NCI-H1092 (cell line): ENCODE measurements at regions not wholly inside any gene's neighbourhood (a gene's known extent, or its start where the extent isn't known, plus 50 kb on each side); places are given as distances from the start of the nearest gene placed in this dataset.
"Not testable (repeated sequence)": the region's sequence is repeated elsewhere in the genome, so short reads cannot be mapped to it uniquely, and the experiment has no call there.

Source experiments
- DNase-seq: peaks from one replicate; lab custom pipeline; 2025; lab: John Stamatoyannopoulos, UW

DNA sequence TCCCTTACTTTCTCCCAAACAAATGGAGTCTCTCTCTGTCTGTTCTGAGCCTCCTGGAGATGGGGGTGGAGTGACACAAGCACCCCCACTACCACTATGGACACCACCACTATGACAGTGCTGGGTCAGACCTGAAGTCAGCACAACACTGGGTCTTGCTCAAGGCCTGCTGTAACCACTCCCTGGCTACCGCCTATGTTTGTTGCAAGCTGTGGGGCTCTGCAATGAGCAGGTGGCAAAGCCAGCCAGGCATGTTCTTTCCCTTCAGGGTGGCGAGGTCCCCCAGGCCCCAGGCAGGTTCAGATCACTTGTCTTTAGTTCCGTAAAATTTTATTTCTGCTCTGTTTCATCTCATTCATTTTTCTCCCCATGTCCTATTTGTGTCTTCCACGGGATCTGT lies 349.8 kb downstream of the TMEM121 start:
- no peak for DNase-seq

DNA sequence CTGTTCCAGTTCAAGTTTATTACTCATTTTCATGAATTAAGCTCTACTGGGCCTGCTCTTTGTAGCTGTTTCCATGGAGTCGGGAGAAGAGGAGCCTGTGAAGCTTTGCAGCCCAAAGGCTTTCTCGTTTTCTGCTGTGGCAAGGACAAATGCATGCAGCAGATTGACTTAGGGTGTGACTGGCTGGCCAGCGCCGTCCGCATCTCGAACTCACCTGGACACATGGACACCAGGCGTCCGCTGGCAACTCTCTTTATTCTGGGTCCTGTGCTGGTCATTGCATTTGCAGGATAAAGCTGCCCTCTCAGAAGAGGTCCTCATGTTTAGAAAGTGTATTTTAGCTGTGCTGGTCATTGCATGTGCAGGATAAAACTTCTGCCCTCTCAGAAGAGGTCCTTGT lies 350.4 kb downstream of the TMEM121 start:
- DNase-seq = no peak

DNA sequence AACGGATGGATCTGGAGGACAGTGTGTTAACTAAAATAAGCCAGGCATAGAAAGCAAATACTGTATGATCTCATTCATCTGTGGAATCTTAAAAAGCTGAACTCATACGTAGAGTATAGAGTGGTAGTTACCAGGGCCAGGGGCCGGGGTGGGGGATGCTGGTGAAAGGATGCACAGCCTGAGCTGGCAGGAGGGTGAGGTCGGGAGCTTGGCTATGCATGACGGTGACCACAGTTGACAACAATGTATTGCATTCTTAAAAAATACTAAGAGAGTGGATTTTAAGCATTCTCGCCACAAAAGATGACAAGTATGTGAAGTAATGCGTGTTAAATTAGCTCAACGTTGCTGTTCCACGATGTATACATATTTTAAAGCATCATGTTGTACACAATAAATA lies 351.3 kb downstream of the TMEM121 start:
- DNase-seq = no peak

DNA sequence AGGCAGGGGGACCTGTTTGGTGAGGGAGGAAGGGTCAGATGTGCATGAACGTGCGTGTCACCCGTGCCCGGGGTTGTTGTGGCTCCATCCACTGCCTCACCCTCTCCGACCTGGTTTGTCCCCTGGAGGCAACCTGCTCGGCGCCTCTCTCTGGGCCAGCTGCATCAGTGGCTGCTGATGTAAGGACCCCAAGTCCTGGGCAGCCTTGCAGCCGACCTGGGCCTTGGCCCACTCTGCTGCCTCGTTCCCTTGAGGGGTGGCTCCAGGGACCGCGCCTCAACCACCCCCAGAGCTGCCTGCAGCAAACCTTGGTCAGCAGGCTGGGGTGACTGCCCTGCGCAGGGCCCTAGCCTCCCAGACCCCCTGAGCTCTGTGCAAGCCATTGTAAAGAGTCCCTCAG lies 351.7 kb downstream of the TMEM121 start:
- no peak for DNase-seq

DNA sequence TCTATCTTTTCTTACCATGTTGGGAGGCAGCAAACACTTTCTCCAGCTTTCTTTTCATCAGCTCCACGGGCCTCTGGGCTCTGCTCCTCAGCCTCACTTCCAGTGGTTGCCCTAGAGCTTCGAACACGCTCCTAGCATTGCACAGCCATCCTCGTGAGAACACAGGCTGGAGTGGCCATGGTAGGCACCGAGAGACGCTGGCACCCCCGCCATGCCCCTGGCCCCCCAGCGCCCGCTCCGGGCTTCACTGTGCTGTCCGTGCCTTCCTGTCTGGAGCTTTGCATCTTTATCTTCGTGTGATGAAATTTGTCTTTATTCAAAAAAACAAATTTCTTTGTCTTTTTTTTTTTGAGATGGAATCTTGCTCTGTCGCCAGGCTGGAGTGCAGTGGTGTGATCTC lies 352.2 kb downstream of the TMEM121 start:
- DNase-seq = no peak

DNA sequence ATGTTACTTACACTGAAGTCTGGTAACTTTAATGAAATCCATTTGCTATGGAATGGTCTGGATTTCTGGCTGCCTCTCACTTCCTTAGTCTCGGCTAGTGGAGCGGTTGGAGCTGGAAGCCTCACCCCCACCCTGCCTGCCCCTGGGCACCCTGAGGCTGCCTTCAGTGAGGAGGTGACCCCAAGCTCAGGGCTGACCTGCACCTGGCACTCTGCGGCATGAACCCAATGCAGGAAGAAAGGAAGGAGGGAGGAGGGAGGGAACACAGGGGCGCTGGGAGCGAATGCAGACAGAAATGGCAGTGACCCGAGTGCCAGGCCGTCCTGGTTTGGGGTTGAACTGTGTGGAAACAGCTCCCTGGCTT lies 353.1 kb downstream of the TMEM121 start:
- no peak for DNase-seq

DNA sequence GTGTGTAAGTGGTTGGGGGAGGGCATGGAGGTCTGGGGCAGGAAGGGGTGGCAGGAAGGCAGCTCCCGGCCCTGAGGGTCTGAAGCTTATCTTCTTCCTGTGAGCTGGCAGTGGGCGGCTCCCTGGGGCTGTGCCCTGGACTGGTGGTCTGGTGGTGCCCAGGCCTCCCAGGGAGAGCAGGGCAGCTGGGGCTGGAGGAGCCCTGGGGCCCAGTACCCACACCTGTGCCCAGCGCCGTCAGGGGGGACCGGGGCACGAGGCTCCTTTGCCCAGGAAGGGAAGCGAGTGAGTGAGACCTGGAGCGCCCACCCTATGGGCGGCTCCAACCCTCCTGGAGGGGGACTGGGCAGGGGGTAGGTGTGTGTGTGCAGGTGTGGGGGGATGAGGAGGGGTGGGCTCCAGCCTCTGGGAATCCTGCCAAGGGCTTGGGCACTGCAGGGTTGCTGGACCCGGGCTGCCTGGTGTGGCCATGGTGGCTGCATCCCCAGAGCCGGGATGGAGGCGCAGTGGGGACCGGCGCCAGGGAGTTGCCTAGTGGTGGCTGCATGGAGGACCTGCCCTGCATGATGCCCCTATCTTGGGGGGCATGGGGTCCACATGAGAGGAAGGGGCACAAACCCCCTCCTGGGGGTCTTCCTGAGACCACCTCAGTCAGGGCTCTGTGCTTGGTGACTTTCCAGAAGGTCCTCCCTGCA lies 353.6 kb downstream of the TMEM121 start:
- no peak for DNase-seq

DNA sequence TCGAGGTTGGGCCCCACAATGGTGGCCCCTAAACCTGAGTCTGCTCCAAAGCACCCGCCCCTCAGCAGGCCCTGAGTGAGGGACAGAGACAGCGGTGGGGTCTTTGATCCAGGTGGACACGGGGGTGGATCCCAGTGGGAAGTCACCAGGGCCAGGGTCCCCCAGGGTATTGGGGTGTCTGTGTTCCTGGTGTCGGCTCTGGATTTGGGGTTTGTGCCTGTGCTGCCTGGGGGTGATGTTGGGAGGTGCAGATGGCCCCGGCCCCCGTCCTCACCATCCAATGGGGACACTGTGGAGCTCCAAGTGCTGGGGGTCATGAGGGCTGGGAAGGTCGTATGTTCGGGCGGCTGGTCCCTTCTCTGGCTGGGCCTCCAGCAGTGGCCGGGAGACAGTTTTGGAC lies 354.2 kb downstream of the TMEM121 start:
- no peak for DNase-seq

DNA sequence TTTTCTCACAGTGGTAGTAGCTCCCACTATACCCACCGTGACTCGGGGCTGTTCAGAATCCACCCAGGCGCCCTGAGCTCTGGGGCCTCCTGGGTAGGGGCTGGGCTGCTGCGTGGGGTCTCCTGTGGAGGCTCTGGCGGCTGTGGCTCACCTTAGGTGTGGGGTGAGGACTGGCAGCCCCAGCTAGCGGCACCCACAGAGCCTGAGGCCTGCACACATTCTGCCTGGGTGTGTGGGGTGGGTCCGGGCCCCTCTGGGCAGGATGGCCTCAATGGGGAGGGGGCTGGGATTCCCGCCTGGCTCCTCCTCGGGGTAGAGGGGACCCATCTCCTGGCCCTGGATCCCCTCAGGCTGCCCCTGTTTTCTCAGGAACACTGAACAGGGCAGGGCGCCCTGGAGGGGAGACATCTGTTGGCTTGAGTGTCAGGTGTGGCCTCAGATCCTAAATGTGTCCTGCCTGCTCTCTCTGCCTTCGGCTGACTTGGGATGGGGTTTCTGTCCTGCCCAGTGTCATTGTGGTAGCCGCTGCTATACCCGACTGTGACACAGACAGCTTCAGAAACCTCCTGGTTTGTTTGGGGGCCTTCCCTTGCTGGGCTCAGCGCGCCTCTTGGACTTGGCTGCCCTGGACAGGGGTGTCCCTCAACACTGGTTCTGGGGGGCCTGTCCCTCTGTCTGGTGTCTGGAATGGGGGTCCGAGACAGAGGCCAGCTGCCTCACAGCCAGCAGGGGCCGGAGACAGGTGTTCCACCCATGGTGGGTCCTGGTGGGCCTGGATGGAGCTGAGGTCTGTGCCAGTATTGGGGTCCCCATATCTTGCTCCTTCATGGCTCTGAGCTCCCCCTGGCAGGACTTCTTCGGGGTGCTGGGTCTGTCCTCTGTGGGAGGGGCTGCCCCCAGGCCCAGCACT lies 354.9 kb downstream of the TMEM121 start:
- DNase-seq = no peak

DNA sequence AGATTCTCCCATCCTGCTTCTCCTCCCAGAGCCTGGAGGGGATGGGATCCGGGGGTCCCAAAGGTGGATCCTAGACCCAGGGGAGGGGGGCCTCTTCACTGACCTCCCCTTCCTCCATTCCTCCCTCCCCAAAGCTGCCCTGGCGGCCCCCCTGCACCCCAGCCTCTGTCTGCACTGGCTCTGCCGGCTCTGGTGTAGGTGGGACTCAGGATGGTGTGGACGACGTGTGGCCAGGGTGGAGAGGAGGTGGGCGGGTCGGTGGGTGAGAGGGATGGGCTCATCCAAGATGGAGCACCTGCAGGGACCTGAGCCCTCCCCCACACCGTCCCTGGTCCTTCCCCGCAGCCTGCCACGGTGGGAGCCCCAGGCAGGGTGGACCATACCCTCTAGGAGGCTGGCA lies 355.6 kb downstream of the TMEM121 start:
- not testable (repeated sequence) for DNase-seq

DNA sequence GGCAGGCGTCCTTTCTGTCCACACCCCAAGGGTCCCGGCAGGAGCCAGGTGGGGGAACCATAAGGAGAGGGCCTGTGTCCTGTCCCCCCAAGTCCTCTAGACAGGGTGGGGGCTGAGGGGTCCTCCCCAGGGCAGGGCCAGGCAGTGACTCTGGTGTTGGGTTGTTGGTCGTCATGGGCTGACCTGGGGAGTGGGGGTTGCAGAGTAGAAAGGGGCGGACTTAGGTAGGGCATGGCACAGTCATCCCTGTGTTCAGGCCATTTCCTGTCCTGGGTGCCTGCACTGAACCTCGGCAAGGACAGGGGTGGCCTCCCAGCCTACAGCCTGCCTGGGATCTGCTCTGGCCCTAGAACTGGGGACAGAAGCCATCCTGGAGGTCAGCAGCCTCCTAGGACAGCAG lies 356.2 kb downstream of the TMEM121 start:
- no peak for DNase-seq

DNA sequence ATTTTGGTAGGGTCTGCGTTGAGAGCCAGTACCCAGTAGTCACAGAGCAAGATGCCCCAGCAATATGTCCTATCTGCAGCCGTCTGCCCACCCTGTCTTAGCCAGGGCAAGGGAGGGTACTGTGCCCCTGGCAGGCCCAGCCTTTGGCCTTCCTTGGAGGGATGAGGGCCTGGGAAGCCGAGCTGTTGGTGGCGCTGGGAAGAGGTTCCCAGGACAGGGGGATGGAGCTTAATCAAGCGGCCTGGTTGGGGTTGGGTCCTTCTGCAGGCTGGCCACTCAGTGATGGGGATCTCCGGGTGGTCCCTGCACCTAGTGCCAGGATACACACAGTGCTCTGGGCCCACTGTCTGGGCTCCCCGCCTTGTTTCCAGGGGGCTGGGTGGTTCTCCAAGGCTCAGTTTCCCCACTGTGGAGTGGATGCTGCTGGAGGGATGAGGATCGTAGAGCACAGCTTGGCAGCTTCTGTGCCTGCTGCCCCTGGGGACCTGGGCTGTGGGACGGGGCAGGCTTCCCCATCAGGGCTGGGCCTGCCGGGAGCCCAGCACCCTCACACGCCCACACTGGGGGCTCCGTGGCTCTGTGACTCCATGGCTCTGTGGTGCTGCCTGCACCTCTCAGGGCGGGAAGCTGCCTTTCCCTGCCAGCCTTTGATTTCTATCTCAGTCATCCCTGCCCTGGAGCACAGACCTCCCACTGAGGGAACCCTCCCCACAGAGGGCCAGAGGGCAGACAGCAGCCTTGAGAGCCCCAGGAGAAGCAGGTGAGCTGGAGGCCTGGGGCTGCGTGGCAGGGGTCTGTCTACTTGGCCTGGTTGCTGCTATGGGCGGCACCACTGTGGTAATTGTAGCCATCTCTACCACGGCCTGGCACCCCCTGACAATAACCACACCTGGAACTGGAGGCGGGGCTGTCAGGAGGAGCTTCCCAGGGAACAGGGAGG lies 357.0 kb downstream of the TMEM121 start:
- DNase-seq = no peak

DNA sequence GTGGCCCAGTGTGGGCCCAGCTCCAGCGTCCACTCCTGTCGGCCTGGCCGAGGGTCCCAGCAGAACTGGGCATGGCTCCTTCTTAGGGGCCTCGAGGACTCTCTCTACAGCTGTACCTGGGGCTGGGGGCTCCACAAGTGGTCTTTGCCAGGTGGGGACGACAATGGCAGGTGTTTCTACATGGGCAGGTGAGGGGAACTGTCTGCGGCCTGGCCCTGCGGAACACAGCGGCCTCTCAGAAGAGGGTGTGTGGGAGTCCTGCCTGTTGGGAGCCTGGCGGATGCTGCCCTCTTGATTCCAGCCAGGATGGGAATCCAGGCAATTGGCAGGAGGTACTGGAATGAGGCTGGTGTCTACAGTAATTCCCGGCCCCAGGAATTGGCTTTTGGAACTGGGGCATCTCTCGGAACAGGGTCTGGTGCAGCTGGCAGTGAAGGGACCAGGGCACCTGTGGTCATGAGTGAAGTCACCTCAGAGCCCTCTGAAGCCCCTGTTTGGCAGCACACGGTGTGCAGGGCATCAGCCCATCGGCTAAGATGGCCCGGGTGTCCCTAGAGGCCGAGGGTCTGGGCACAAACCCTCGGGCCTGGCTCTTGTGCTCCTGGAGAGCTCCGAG lies 357.9 kb downstream of the TMEM121 start:
- DNase-seq = not testable (repeated sequence)

DNA sequence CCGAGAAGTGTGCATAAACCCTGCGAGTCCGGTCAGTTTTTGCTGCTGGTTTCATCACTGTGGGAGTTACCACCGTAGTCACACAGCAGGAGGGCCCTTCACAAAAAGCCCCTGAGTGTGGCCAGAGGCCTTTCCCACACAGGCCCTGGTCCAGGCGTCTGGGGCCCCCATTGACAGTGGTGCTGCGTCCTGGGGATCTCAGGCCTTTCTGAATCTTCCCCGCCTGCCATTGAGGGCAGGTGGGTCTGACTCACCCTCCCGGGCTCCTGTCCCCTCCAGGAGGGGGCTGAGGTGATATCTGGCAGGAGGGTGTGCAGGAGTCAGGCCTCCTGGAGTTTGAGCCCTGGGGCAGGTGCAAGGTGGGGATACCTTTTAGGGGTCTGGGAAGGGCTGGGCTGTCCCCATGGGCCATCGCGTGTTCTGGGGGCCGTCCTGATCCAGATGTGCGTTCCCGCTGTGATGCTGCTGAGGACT lies 358.5 kb downstream of the TMEM121 start:
- DNase-seq = no peak

DNA sequence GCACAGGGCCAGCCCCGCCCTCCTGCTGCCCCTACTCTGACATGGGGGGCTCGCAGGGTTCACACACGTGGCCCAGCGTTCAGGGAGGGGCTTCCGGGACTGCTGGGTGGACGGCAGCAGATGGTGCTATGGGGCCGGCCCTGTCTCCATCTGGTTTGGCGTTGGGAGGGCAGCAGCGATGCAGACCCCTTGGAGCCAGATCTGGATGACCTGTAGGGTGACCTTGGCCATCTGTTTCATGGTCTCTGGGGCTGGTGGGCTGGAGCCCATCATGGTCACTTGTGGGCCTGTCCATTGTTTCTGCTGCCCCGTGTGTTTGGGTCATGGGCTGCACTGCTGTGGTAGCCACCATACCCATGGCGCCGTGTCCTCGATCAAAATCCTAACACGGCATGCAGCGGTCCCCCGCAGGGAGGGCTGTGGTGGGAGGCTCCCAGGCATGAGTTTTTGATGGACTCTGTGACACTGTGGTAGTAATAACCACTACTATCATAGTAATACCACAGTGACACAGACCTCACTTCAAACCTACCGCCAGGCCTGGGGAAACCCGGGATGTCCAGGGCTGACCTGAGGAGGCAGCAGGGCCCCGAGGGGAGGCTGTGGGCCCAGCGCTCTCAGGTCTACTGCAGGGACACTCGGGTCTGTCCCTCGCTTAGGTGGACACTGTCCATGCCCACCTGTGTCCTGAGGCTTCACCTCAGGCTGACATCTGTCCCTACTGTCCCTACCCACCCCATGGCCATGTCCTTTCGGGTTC lies 359.4 kb downstream of the TMEM121 start:
- no peak for DNase-seq

DNA sequence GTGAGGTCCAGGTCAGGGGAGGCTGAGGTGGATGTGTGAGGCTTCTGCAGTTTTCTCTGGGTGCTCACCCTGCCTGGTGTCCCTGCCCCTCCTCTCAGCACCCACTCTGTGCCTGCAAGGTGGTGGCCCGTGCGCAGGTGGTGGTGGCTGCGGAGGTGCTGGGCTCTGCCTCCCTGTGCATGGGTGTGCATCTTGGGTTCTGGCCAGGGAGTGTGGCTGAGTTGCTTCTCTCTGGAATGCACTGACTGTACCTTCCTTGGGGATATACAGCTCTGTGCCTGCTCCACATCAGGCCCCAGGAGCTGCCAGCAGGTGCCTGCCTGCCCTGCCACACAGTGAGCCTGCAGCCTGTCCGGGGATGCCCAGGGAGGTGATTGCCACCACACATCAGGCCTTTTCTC lies 360.4 kb downstream of the TMEM121 start:
- DNase-seq = not testable (repeated sequence)

DNA sequence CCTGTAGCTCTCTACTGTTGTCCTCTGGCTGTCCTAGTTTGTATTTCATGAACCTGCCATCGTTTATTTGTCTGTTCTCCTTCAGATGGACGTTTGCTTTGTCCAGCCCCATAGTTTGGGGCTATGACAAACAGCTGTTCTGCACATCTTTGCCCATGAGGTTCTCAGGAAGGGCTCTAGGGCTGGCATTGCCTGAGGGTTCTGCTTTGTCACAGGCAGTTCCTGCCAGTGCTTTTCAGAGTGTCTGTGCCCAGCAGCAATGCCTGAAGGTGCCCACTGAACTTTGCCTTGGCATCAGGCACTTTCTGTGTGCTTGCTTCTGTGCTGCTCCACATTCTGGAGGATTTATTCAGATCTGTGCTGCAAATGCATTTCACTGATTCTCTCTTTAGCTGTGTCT lies 361.3 kb downstream of the TMEM121 start:
- no peak for DNase-seq

DNA sequence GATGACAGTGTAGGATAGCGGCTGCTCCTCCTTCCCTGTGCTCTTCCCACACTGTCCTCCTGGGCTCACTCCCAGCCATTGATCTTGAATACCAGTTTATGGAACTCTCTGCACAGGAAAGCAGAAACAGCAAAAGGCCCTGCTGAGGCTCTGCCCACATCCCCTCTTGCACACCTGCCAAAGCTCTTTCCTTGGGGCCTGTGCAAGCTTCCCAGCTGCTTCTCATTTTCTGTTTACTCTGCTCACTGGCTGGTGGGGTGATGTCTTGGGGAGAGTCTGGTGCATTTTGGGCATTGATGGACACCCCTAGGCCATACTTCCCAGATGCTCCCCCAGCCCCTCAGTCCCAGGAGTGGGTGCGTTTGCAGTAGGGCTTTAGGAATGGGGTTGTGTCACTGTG lies 361.8 kb downstream of the TMEM121 start:
- no peak for DNase-seq

DNA sequence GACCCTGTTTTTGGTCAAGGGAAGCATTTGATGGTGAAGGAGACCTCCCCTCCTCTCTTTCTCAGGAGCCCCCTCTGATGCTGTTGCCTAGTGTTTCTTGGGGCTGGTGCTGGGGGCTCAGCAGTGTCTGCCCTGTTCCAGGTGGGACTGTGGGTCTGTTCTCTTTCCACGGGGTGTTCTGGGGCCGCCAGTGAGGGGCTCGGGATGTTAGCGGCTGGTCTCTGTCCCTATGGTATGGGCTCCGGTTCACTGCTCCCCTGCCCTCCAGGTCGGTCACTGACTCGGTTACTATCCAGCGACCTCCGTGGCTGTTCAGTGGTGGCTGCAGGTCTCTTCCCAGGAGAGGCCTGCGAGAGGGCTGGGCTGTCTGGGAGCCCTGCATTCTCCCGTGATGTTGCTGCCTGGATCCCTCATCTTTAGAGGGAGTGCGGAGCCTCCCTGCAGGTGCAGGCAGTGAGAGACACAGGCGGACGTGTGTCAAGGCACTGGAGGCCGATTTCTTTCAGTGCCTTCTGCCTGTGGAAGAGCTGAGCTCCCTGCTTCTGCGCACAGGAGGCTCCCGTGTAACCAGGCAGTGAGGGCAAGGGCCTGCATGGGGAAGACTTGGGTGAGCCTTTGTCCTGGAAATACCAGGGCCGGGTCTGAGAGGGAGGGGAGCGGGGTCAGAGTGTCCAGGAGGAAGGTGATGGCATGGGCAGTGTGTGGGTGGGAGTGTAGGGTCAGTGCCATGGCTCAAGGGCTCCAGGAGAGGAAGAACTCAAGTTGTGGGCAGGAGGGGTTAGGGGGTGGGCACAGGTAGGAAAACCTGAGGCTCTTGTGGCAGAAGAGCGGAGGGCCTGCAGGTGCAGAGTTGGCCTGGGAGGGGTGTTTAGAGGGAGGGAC lies 362.6 kb downstream of the TMEM121 start:
- DNase-seq = no peak
